Testis (tissue), 2 donors: ENCODE measurements at regions not wholly inside any gene's neighbourhood (a gene's known extent, or its start where the extent isn't known, plus 50 kb on each side); places are given as distances from the start of the nearest gene placed in this dataset.

Source experiments
- DNase-seq: peaks from one replicate; pipeline ENCODE4 v3.0.0-alpha.2; 2019
- H3K27ac ChIP-seq, 2 donors: fragments of 200-600 bp; sonication (generic); one replicate each; pipeline ENCODE4 v1.5.1; 2019
- H3K27me3 ChIP-seq: fragments of 200-600 bp; sonication (generic); one replicate; pipeline ENCODE4 v1.5.1; 2019
- H3K36me3 ChIP-seq: fragments of 200-600 bp; sonication (generic); one replicate; pipeline ENCODE4 v1.5.1; 2017; ENCODE audit warnings: low read depth; ENCODE audit errors: missing control alignments
- H3K4me1 ChIP-seq: fragments of 200-600 bp; sonication (generic); one replicate; pipeline ENCODE4 v1.5.1; 2019
- H3K4me3 ChIP-seq, 2 donors: fragments of 200-600 bp; sonication (generic); one replicate each; pipeline ENCODE4 v1.5.1; 2017 to 2019
- H3K9me3 ChIP-seq: fragments of 200-600 bp; sonication (generic); one replicate; pipeline ENCODE4 v1.5.1; 2017
- POLR2A ChIP-seq: fragments of 450-650 bp; IDR thresholded peaks from one replicate; pipeline ENCODE4 v1.6.1; 2017; ENCODE audit warnings: antibody characterized with exemption, mild to moderate bottlenecking, moderate library complexity
- whole genome bisulfite sequencing, 2 donors: methylation state at CpG; one replicate each; pipeline ENCODE4 v1.1.5; 2018; 5-methylcytosine and 5-hydroxymethylcytosine counted together
- intact Hi-C: fragments of 100-400 bp; cut with DNase I; formaldehyde crosslinking; loops from one replicate; pipeline ENCODE4 v1.15.1; 2023; ENCODE audit warnings: low total_unique reads
- TF ChIP-seq, protein P1 (sequence below), 3 experiments: fragments of 450-650 bp in 2 of 3; fragments of 200-600 bp in 1 of 3; sonication (generic) in 1 of 3; IDR thresholded peaks; one replicate each; pipeline ENCODE4 v1.5.1; 2016 to 2019; ENCODE audit warnings: antibody characterized with exemption in 3 of 3, mild to moderate bottlenecking in 2 of 3, moderate library complexity in 1 of 3

DNA sequence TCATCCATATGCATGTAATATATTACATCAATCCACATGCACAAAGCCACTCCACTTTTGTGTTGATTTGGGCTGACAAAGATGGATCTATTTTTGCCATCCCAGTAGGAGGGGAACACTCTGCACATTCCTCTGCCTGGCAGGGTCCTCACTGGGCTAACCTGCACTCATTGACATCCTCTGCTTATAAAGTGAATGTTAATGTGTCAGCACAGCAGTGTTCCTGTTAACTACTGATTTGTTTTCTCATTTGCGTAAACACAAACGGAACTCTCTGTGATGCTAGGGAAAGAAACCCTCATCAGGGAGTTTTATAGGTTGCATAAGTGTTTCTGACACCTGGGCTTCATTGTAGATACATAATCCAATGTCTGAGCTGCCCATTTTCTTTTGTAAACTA lies 826.0 kb downstream of the RAB28 start:
- no peak for DNase-seq
- Histone ChIP-seq H3K9me3 (no peaks in the 10 kb centered on the region), H3K4me3 (no peak overlapping the region), H3K4me1 (no peaks in the 10 kb centered on the region), H3K27me3 (no peaks in the 10 kb centered on the region), H3K36me3 (no peaks in the 10 kb centered on the region), H3K27ac (no peak overlapping the region)
- intact Hi-C loops = no loop called here
- 76 to 96% methylated on average over 2 of the region's 2 CpGs for WGBS, 2 donors
- no peak for TF ChIP-seq POLR2A
- TF ChIP-seq, protein P1, sequence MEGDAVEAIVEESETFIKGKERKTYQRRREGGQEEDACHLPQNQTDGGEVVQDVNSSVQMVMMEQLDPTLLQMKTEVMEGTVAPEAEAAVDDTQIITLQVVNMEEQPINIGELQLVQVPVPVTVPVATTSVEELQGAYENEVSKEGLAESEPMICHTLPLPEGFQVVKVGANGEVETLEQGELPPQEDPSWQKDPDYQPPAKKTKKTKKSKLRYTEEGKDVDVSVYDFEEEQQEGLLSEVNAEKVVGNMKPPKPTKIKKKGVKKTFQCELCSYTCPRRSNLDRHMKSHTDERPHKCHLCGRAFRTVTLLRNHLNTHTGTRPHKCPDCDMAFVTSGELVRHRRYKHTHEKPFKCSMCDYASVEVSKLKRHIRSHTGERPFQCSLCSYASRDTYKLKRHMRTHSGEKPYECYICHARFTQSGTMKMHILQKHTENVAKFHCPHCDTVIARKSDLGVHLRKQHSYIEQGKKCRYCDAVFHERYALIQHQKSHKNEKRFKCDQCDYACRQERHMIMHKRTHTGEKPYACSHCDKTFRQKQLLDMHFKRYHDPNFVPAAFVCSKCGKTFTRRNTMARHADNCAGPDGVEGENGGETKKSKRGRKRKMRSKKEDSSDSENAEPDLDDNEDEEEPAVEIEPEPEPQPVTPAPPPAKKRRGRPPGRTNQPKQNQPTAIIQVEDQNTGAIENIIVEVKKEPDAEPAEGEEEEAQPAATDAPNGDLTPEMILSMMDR (IDR thresholded peaks at IDR 0.05) = no peak

DNA sequence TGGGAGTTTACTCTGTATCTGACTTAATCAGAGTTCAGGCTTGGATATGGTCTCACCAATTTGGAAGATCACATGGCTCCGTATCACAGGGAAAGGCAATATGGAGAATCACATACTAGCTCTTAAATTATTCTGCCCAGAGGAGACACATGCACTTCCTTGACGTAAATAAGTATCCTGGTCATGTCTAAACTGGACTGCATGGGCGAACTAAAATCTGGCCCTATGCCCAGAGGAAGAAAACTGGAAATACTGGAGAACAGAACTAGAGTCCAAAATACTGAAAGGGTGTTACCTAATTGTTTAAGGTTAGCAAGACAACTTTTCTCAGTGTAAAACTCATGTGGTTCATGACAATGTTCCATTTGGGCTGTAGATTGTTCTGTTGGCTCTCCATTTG lies 832.3 kb downstream of the RAB28 start:
- Histone ChIP-seq H3K36me3 (no peaks in the 10 kb centered on the region), H3K9me3 (no peaks in the 10 kb centered on the region), H3K4me1 (no peaks in the 10 kb centered on the region), H3K27me3 (no peaks in the 10 kb centered on the region), H3K4me3 (no peak overlapping the region), H3K27ac (no peak overlapping the region)
- DNase-seq = no peak
- 83 to 88% methylated on average over 3 of the region's 3 CpGs for WGBS, 2 donors
- intact Hi-C loops = no loop called here
- TF ChIP-seq, protein P1 (IDR thresholded peaks at IDR 0.05) = no peak
- no peak for TF ChIP-seq POLR2A

DNA sequence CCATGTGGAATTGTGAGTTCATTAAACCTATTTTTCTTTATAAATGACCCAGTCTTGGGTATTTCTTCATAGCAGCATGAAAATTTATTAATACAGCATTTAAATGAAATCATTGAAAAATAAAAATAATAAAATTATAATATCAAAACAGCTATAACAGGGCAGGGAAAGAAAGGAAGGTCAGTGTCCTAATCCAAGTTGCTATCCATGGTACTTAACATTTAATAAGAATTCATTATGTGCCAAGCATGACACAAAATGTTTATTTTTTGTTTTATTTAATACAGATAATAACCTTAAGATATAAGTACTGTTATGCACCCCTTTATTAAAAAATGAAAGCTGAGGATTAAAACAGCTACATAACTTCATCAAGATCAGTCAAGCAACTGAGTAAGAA lies 838.4 kb downstream of the RAB28 start:
- H3K9me3 ChIP-seq = no peaks in the 10 kb centered on the region
- H3K27me3 ChIP-seq = no peaks in the 10 kb centered on the region
- intact Hi-C loops = no loop called here
- no peak for DNase-seq
- H3K36me3 ChIP-seq = no peaks in the 10 kb centered on the region
- H3K4me3 ChIP-seq = no peak overlapping the region
- TF ChIP-seq POLR2A = no peak
- no peak overlapping the region for H3K27ac ChIP-seq
- no peaks in the 10 kb centered on the region for H3K4me1 ChIP-seq

DNA sequence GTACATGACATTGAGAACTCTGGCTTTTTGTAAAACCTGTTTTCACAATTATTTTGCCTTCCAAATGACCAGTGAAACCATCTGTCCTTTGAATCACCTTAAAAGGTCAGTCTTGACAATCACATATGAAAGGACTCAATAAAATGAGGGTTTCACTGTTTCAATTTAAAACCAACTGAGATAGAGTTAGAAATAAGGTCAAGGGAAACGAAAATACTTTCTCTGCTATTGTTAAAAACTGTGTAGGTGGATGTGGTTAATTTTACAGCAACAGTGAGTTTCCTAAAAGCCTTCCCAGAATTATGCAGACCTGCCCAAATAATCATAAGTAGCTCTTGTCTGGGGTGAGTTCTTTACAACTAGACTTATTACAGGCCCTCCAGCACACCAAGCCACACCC lies 839.9 kb downstream of the RAB28 start:
- Histone ChIP-seq H3K4me1 (no peaks in the 10 kb centered on the region), H3K27ac (no peak overlapping the region), H3K36me3 (no peaks in the 10 kb centered on the region), H3K4me3 (no peak overlapping the region), H3K27me3 (no peaks in the 10 kb centered on the region), H3K9me3 (no peaks in the 10 kb centered on the region)
- 70 to 80% methylated on average over 1 of the region's 1 CpG for WGBS, 2 donors
- intact Hi-C loops = no loop called here
- no peak for DNase-seq
- TF ChIP-seq, protein P1 (IDR thresholded peaks at IDR 0.05) = no peak
- TF ChIP-seq POLR2A = no peak

DNA sequence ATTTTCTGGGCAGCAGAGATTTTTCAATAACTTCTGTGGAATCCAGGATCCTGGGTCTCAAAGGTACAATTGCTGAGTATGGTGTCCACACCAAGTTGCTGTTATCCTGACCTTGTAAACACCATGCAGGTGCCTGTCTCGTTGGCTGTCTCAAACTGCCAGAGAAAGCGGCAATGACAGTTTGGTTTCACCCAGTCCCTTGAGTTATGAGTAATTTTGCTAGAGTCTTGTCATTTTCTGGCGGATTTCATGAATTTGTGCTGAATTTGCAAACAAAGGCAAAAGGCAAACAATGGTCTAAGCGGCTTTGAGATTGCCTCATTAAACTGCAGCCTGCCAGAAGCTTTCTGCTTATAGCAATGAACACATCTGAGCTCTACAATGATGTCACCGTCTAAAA lies 847.9 kb downstream of the RAB28 start:
- TF ChIP-seq POLR2A = no peak
- WGBS, 2 donors = 82 to 88% methylated on average over 5 of the region's 5 CpGs
- H3K36me3 ChIP-seq = no peaks in the 10 kb centered on the region
- H3K27me3 ChIP-seq = no peaks in the 10 kb centered on the region
- H3K27ac ChIP-seq = no peak overlapping the region
- no peaks in the 10 kb centered on the region for H3K9me3 ChIP-seq
- H3K4me3 ChIP-seq = no peak overlapping the region
- DNase-seq = no peak
- intact Hi-C loops = no loop called here
- no peaks in the 10 kb centered on the region for H3K4me1 ChIP-seq

DNA sequence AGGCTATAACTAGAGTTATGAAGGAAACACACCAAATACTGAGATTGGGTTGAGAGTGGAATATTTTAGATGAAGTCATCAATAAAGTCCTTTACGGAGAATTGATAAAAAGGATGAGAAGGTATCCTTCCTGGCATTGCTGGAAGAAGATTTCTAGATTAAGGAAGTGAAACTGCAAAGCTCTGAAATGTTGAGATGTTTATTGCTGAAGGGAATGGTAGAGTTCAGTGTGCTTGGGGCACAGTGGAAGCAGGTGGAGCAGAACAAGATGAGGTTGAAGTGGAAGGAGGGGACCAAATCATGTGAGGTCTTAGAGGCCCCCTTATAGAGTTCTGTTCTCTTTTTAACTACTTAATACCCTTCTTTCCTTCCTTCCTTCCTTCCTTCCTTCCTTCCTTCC lies 848.5 kb downstream of the RAB28 start:
- 78 to 83% methylated on average over 1 of the region's 1 CpG for WGBS, 2 donors
- Histone ChIP-seq H3K36me3 (no peaks in the 10 kb centered on the region), H3K27me3 (no peaks in the 10 kb centered on the region), H3K4me3 (no peak overlapping the region), H3K27ac (no peak overlapping the region), H3K9me3 (no peaks in the 10 kb centered on the region), H3K4me1 (no peaks in the 10 kb centered on the region)
- intact Hi-C loops = no loop called here
- DNase-seq = no peak
- TF ChIP-seq, protein P1 (IDR thresholded peaks at IDR 0.05) = no peak
- no peak for TF ChIP-seq POLR2A
